Kidney epithelial cell (primary cell): ENCODE measurements at regions not wholly inside any gene's neighbourhood (a gene's known extent, or its start where the extent isn't known, plus 50 kb on each side); places are given as distances from the start of the nearest gene placed in this dataset.

Source experiments
- DNase-seq: peaks from one replicate; pipeline ENCODE4 v3.0.0-alpha.2; 2010; ENCODE audit warnings: low read depth
- H3K27me3 ChIP-seq: 2 replicates; pipeline ENCODE4 v1.6.0; 2011; ENCODE audit warnings: low read length; ENCODE audit not compliant: control insufficient read depth, insufficient read depth
- H3K36me3 ChIP-seq: 2 replicates; pipeline ENCODE4 v1.5.1; 2011; ENCODE audit warnings: low read length; ENCODE audit not compliant: control insufficient read depth, insufficient read depth
- H3K4me3 ChIP-seq: 2 replicates; pipeline ENCODE4 v1.5.1; 2011; ENCODE audit warnings: low read depth, mild to moderate bottlenecking, control low read depth, low read length
- CTCF ChIP-seq: IDR thresholded peaks from 2 replicates; pipeline ENCODE4 v1.5.1; 2011; ENCODE audit warnings: mild to moderate bottlenecking, moderate library complexity, low read length, control low read depth, inconsistent platforms; ENCODE audit not compliant: insufficient read depth, poor library complexity, severe bottlenecking

GRCh38 chr5:103414604-103415003 is 148.0 kb downstream of the NUDT12 start:
- no peak for DNase-seq
- TF ChIP-seq CTCF: no peak
- Histone ChIP-seq H3K36me3 (no peaks in the 10 kb centered on the region), H3K4me3 (no peak overlapping the region), H3K27me3 (no peaks in the 10 kb centered on the region)

DNA sequence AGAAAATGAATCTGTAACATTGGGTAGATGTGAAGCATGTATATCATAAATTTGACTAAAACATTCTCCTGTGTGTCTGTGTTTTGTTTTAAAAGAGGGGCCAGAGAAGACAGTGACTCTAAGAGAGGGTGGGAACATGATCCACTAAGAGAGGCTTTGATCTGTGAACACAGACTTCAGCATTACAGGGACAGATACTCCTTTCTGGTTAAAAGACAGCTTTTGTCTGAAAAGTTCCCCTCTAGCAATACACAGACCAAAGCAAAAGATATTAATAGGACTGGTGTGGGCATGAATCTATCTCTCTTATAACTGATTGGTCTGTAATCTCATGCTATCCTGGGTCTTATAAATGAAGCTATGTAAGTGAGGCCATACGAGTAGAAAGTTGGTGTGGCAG is 150.9 kb downstream of the NUDT12 start:
- no peak for TF ChIP-seq CTCF
- Histone ChIP-seq H3K27me3 (no peaks in the 10 kb centered on the region), H3K36me3 (no peaks in the 10 kb centered on the region), H3K4me3 (no peak overlapping the region)
- DNase-seq: no peak

GRCh38 chr5:103410172-103410571 is 151.6 kb downstream of the MACIR start:
- H3K36me3 ChIP-seq: no peaks in the 10 kb centered on the region
- H3K27me3 ChIP-seq: no peaks in the 10 kb centered on the region
- TF ChIP-seq CTCF: no peak
- H3K4me3 ChIP-seq: no peak overlapping the region
- no peak for DNase-seq

- Histone ChIP-seq H3K36me3 (no peaks in the 10 kb centered on the region), H3K4me3 (no peak overlapping the region), H3K27me3 (no peaks in the 10 kb centered on the region)
- TF ChIP-seq CTCF: no peak
- DNase-seq: no peak
Measured at GRCh38 chr5:103409013-103409670, 150.6 kb downstream of the MACIR start.

DNA sequence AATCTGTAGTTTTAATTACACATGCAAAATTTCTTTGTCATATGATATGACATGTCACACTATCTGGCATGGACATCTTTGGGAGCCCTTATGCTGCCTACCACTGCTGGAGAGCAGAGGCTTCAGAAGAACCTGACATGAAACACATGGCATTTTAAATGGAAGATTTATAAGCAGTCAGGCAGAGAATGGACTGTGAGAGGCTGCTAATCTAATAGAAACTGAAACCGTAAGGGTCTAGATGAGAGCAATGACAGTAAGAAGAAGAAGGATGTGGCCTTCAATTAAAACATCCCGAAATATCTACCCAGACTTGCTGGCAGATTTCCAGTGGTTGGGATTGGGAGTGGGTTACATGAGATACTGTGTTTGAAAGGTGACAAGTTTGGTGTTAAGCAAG is 149.8 kb downstream of the MACIR start:
- no peaks in the 10 kb centered on the region for H3K27me3 ChIP-seq
- H3K36me3 ChIP-seq: no peaks in the 10 kb centered on the region
- H3K4me3 ChIP-seq: no peak overlapping the region
- no peak for DNase-seq
- TF ChIP-seq CTCF: no peak

- no peak for TF ChIP-seq CTCF
- Histone ChIP-seq H3K4me3 (no peak overlapping the region), H3K27me3 (no peaks in the 10 kb centered on the region), H3K36me3 (no peaks in the 10 kb centered on the region)
- no peak for DNase-seq
Measured at GRCh38 chr5:103407402-103407801, 148.8 kb downstream of the MACIR start.
